ENCODE measurements at regions not wholly inside any gene's neighbourhood (a gene's known extent, or its start where the extent isn't known, plus 50 kb on each side); places are given as distances from the start of the nearest gene placed in this dataset.
"Not testable (repeated sequence)": the region's sequence is repeated elsewhere in the genome, so short reads cannot be mapped to it uniquely, and the experiment has no call there.

GRCh38 chr5:82448374-82448773 is 170.2 kb upstream of the RPS23 start:
- Mint-ChIP-seq H3K27ac (no peak overlapping the region), H3K4me3 (no peak overlapping the region), H3K9me3 (no peaks in the 10 kb centered on the region), H3K27me3 (no peaks in the 10 kb centered on the region), H3K4me1 (no peaks in the 10 kb centered on the region), H3K36me3 (ENCODE audit: low read depth) (no peaks in the 10 kb centered on the region)
- no peak for DNase-seq
- CTCF ChIA-PET: no interaction called here
- POLR2A ChIA-PET: no interaction called here

DNA sequence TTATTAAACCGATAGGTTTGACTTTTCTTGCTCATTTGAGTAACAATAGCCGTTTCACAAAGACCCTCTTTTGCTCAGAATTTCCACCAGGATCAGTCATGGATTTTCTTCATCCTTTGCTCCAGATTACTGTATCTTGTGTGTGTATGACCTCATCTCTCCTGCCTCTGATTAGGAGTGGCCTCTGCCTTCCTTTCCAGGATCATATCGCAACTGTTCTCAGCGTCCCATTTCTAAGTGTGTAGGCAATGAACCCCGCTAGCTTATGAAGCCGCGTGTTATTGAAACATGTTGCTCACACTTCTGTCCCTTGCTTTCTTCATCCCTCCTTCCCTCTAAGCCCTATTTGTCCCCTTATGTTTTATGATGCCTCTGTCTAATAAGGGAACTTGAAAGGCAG is 169.8 kb upstream of the RPS23 start:
- no peak overlapping the region for H3K27ac Mint-ChIP-seq
- CTCF ChIA-PET: no interaction called here
- POLR2A ChIA-PET: no interaction called here
- H3K27me3 Mint-ChIP-seq: no peaks in the 10 kb centered on the region
- no peaks in the 10 kb centered on the region for H3K9me3 Mint-ChIP-seq
- no peak overlapping the region for H3K4me3 Mint-ChIP-seq
- H3K36me3 Mint-ChIP-seq (ENCODE audit: low read depth): no peaks in the 10 kb centered on the region
- DNase-seq: no peak
- no peaks in the 10 kb centered on the region for H3K4me1 Mint-ChIP-seq

DNA sequence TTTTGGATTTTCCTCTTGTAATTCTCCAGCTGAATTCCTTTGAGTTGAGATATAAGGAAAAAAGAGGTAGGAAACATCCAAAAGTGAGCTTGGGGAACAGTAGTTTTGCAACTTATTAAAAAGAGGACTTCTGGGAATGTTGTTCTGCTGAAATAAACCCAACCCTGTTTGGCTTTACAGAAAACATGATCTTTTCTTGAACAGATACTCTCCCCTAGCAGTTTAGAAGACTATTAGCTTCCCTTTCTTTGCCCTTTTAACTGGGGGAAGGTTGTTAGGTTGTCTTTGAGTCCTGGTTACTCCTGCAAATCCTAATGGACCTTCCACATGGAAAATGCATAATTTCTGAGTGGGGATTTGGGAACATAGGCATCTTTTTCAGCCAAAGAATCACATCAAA is 168.7 kb upstream of the RPS23 start:
- H3K4me3 Mint-ChIP-seq: no peak overlapping the region
- H3K4me1 Mint-ChIP-seq: no peaks in the 10 kb centered on the region
- H3K9me3 Mint-ChIP-seq: no peaks in the 10 kb centered on the region
- ChIA-PET CTCF (interaction anchor here (1.9 kb wide), 1 partner anchor 95 kb away, joined by 4 read pairs; no protein-coding TSS in a partner anchor), POLR2A (no interaction called here)
- no peak for DNase-seq
- H3K27ac Mint-ChIP-seq: no peak overlapping the region
- H3K27me3 Mint-ChIP-seq: no peaks in the 10 kb centered on the region
- H3K36me3 Mint-ChIP-seq (ENCODE audit: low read depth): no peaks in the 10 kb centered on the region

DNA sequence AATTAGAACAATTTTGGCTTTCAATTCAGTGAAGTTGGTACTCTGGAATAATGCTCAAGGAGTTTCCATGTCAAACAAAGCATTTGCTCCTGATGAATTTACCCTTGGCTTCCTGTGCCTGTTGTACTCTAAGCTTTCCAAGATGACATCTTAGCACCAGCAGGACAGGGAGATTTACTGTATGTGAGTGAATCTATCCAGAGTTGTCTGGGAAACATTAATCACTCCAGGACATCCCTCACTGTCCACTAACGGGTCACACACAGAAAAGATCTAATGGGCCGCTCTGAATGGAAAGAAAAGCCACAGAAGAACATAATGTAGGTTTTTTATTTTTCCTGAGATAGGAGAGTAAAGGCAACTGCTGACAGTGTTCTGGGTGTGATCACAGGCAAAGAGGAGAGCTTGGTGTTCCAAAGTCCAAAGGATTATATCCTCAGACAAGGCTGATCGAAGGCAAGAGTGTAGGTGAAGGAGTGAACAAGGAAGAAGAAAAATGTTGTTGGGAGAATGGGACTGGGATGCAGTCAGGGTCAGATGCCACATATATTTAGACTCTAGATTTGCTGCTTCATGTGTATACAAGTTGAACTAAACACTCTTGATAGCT is 167.7 kb upstream of the RPS23 start:
- no peak overlapping the region for H3K27ac Mint-ChIP-seq
- H3K9me3 Mint-ChIP-seq: no peaks in the 10 kb centered on the region
- H3K4me1 Mint-ChIP-seq: no peaks in the 10 kb centered on the region
- H3K4me3 Mint-ChIP-seq: no peak overlapping the region
- DNase-seq: no peak
- no peaks in the 10 kb centered on the region for H3K36me3 Mint-ChIP-seq (ENCODE audit: low read depth)
- POLR2A ChIA-PET: no interaction called here
- H3K27me3 Mint-ChIP-seq: no peaks in the 10 kb centered on the region
- CTCF ChIA-PET: interaction anchor here (1.9 kb wide), 1 partner anchor 94 kb away, joined by 4 read pairs; no protein-coding TSS in a partner anchor

DNA sequence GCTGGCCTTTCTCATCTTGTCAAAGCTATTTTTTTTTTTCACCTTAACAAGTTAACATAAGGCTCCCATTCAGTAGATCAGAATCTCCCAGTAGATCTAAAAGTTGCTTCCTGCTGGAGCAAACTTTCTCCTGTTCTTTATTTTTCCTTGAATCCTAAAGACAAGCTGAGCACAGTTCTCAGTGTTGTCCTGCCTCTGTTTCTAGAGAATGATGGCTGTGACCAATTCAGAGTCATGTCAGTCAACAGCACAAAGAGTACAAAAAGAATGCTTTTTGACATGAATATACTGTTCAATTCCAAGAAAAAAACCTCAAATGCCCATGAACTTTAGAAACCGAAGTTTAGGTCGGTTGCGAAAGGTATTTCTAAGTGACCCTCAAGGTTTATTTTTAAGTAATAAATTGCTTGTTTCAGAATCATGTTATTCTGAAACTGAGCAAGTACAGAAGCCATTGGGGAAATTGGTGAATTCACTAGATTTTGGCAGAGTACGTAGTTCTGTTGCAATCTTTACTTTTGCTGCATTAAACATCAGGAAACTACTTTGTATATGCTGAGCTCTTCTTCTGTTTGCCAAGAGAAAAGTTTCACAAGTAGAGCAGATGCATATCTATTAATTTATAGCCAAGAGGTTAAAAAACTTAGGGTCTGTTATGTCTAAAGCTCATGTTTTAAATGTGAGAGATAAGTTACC is 161.7 kb upstream of the RPS23 start:
- DNase-seq: no peak
- ChIA-PET CTCF (no interaction called here), POLR2A (no interaction called here)
- H3K27me3 Mint-ChIP-seq: no peaks in the 10 kb centered on the region
- no peak overlapping the region for H3K27ac Mint-ChIP-seq
- H3K4me1 Mint-ChIP-seq: no peaks in the 10 kb centered on the region
- no peak overlapping the region for H3K4me3 Mint-ChIP-seq
- H3K9me3 Mint-ChIP-seq: peaks cover 4% of the 10 kb centered on the region
- H3K36me3 Mint-ChIP-seq (ENCODE audit: low read depth): no peaks in the 10 kb centered on the region

- DNase-seq; H3K4me3 Mint-ChIP-seq; H3K27ac Mint-ChIP-seq; H3K4me1 Mint-ChIP-seq; H3K36me3 Mint-ChIP-seq (ENCODE audit: low read depth); H3K27me3 Mint-ChIP-seq; H3K9me3 Mint-ChIP-seq; POLR2A ChIA-PET; CTCF ChIA-PET: not testable (repeated sequence)
Observed at GRCh38 chr5:82437565-82437964, 159.4 kb upstream of the RPS23 start.

- no peak overlapping the region for H3K27ac Mint-ChIP-seq
- H3K4me1 Mint-ChIP-seq: no peaks in the 10 kb centered on the region
- ChIA-PET CTCF (no interaction called here), POLR2A (no interaction called here)
- H3K36me3 Mint-ChIP-seq (ENCODE audit: low read depth): no peaks in the 10 kb centered on the region
- DNase-seq: no peak
- H3K9me3 Mint-ChIP-seq: peaks cover 4% of the 10 kb centered on the region
- H3K4me3 Mint-ChIP-seq: no peak overlapping the region
- no peaks in the 10 kb centered on the region for H3K27me3 Mint-ChIP-seq
Observed at GRCh38 chr5:82436291-82436690, 158.1 kb upstream of the RPS23 start.

DNA sequence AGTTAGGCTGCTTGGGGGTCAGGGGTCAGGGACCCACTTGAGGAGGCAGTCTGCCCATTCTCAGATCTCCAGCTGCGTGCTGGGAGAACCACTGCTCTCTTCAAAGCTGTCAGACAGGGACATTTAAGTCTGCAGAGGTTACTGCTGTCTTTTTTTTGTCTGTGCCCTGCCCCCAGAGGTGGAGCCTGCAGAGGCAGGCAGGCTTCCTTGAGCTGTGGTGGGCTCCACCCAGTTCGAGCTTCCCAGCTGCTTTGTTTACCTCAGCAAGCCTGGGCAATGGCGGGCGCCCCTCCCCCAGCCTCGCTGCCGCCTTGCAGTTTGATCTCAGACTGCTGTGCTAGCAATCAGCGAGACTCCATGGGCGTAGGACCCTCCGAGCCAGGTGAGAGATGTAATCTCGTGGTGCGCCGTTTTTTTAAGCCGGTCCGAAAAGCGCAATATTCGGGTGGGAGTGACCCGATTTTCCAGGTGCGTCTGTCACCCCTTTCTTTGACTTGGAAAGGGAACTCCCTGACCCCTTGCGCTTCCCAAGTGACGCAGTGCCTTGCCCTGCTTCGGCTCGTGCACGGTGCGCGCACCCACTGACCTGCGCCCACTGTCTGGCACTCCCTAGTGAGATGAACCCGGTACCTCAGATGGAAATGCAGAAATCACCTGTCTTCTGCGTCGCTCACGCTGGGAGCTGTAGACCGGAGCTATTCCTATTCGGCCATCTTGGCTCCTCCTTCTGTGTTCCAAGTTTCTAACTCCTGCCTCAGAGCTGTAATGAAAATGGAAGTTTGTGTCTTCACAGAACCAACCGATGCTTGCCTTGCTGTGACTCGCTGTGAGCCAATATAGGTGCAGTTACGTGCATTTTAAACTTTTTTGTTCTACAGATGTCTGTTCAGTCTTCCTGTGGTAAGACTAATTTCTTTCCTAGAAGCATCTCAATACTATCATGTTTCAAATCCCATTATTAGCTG is 156.8 kb upstream of the RPS23 start:
- H3K9me3 Mint-ChIP-seq; POLR2A ChIA-PET; H3K36me3 Mint-ChIP-seq (ENCODE audit: low read depth); DNase-seq; CTCF ChIA-PET; H3K4me1 Mint-ChIP-seq; H3K27ac Mint-ChIP-seq; H3K27me3 Mint-ChIP-seq; H3K4me3 Mint-ChIP-seq: not testable (repeated sequence)

GRCh38 chr5:82426464-82427154 is 148.5 kb upstream of the RPS23 start:
- Mint-ChIP-seq H3K27me3 (no peaks in the 10 kb centered on the region), H3K9me3 (no peaks in the 10 kb centered on the region), H3K27ac (no peak overlapping the region), H3K4me1 (peaks cover 5% of the 10 kb centered on the region), H3K4me3 (no peak overlapping the region), H3K36me3 (ENCODE audit: low read depth) (peaks cover 4% of the 10 kb centered on the region)
- ChIA-PET POLR2A (no interaction called here), CTCF (no interaction called here)
- no peak for DNase-seq

- H3K9me3 Mint-ChIP-seq: no peaks in the 10 kb centered on the region
- H3K4me1 Mint-ChIP-seq: peaks cover 5% of the 10 kb centered on the region
- H3K27ac Mint-ChIP-seq: no peak overlapping the region
- no peak for DNase-seq
- H3K36me3 Mint-ChIP-seq (ENCODE audit: low read depth): peaks cover 4% of the 10 kb centered on the region
- H3K4me3 Mint-ChIP-seq: no peak overlapping the region
- H3K27me3 Mint-ChIP-seq: no peaks in the 10 kb centered on the region
- ChIA-PET CTCF (no interaction called here), POLR2A (no interaction called here)
Observed at GRCh38 chr5:82425591-82425990, 147.4 kb upstream of the RPS23 start.

DNA sequence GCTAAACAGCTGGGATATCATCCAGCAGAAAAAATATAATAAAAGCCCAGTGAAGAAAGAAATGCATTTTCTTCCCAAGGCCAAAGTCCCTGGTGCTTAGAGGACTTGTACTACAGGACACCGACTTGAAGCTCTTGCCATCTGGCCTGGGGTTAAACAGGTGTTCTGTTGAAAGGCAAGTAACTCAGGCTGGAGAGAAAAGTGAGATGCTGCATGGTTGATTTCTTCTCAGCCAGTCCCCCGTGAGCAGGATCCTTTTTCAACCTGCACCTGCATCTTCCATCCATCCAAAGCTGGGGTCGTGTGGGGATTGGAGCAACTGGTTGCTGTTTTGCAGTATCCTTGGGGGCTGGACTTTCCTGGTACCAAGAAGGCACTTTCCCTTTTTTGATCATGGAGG is 146.1 kb upstream of the RPS23 start:
- ChIA-PET CTCF (no interaction called here), POLR2A (no interaction called here)
- H3K9me3 Mint-ChIP-seq: no peaks in the 10 kb centered on the region
- H3K4me3 Mint-ChIP-seq: no peak overlapping the region
- peaks cover 4% of the 10 kb centered on the region for H3K36me3 Mint-ChIP-seq (ENCODE audit: low read depth)
- no peak for DNase-seq
- no peak overlapping the region for H3K27ac Mint-ChIP-seq
- H3K4me1 Mint-ChIP-seq: peaks cover 5% of the 10 kb centered on the region
- H3K27me3 Mint-ChIP-seq: no peaks in the 10 kb centered on the region

DNA sequence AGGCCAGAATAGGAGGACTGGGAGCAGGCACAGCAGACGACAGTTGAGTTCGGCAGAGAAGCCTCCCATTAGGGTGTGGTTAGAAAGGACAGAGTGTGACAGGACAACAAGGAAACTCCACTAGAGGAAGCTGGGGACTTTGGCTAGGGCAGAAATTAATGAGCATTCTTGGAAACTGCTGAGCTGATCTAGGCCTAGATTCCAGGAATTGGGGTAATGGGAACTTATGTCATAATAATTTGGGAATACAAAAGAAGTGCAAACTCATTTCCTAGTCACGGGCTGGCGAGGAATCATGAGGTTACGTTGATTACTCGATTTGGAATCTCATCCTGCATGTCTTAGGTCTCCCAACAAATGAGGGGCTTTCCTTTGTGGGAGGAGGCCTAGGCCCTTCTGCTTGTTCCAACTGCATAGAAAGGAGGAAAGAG is 144.6 kb upstream of the RPS23 start:
- H3K9me3 Mint-ChIP-seq: no peaks in the 10 kb centered on the region
- CTCF ChIA-PET: no interaction called here
- POLR2A ChIA-PET: no interaction called here
- peaks cover 5% of the 10 kb centered on the region for H3K4me1 Mint-ChIP-seq
- H3K27ac Mint-ChIP-seq: no peak overlapping the region
- no peak overlapping the region for H3K4me3 Mint-ChIP-seq
- no peaks in the 10 kb centered on the region for H3K27me3 Mint-ChIP-seq
- no peak for DNase-seq
- peaks cover 4% of the 10 kb centered on the region for H3K36me3 Mint-ChIP-seq (ENCODE audit: low read depth)

DNA sequence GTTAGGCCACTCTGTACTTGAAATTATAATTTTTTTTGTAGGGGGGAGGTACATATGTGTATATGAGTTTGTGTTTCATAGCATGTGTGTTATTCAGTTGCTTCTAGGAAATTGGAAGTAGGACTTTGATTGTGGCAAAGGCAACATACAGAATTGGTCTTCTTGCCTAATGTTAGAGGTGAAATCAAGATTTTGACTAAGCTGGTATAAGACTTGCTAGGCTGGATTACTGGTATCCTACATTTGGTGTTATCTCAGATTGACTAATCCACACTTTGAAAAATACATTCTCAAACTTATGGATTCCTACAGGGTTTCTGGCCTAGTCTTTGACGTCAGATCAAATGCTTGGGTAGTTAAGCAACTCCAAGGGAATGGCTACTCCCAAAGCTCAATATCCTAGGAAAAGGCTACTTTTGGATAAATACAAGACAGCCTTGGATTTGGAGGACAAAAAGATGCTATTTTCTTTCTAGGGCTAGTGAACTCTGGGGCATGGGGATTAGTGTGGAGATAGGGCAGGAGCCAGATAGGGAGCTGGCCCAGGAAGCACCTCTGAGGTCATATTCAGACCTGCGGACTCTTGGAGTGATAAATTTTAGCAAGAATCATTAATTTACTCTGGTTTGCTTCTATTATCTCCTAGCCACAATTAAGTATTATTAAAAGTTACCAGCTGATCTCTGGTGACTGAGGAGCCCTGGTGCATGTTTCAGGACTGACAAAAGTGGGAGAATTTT is 144.0 kb upstream of the RPS23 start:
- H3K4me3 Mint-ChIP-seq: no peak overlapping the region

More for the DNA sequence above, 144.0 kb upstream of the RPS23 start:
- H3K4me1 Mint-ChIP-seq: peaks cover 5% of the 10 kb centered on the region
- CTCF ChIA-PET: no interaction called here
- no peaks in the 10 kb centered on the region for H3K27me3 Mint-ChIP-seq
- peaks cover 4% of the 10 kb centered on the region for H3K36me3 Mint-ChIP-seq (ENCODE audit: low read depth)
- H3K9me3 Mint-ChIP-seq: no peaks in the 10 kb centered on the region
- no peak for DNase-seq
- H3K27ac Mint-ChIP-seq: no peak overlapping the region
- POLR2A ChIA-PET: no interaction called here
